ENCODE measurements at regions not wholly inside any gene's neighbourhood (a gene's known extent, or its start where the extent isn't known, plus 50 kb on each side); places are given as distances from the start of the nearest gene placed in this dataset.
"Not testable (repeated sequence)": the region's sequence is repeated elsewhere in the genome, so short reads cannot be mapped to it uniquely, and the experiment has no call there.

DNA sequence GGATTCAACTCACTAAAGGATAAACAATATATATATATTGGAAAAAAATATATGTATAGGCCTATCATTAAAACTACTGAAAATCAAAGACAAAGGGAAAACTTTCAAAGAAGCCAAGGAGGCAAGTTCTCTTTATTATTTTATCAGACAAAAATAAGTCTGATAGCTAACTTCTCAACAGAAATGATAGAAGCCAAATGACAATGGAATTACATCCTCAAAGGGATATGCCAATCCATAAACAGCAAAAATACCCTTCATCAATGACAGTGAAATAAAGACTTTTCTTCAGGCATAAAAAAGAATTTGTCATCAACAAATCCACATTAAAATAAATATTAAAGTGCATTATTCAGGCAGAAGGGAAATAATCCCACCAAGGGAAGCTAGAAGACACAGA lies 393.4 kb downstream of the ZFHX3 start:
- DNase-seq = no peak

DNA sequence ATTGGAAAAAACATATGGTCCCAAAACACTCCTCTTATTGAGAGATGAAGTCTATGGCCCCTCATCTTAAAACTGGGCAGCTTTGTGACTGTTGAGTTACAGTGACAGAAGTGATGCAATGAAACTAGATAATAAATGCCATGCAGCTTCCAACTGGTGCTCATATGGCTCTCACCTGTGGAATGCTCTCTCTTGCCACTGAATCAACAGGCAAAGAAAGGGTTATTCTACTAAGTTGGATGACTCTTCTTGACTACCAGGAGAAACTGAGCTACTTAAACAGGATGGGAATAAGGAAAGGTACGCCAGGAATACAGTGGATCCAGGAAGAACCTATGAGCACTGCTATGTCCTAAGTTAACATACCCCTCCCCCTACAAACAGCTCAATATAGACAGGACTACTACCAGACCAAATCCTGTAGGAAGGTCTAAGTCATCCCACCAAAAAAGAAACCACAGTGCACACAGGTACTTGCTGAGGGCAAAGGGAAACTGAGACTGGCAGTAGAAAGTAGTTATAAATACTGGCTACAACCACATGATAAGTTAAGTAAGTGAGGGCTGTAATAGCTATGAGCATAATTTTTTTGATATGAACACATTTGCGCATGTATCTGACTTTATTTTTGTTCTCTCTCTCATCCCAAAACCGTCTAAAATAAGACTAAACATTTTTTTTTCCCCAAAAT lies 398.5 kb downstream of the ZFHX3 start:
- no peak for DNase-seq

DNA sequence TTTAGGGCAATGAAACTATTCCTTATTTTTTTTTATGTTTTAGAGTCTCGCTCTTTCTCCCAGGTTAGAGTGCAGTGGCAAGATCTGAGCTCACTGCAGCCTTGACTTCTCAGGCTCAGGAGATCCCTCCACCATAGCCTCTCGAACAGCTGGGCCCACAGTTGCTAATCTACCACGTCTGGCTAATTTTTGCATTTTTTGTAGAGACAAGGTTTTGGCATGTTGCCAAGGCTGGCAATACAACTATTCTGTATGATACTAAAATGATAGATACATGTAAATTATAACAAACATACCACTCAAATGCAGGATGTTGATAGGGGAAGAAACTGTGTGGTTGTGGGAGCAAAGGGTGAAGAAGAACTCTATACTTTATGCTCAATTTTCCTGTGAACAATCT lies 401.3 kb downstream of the ZFHX3 start:
- DNase-seq = no peak

DNA sequence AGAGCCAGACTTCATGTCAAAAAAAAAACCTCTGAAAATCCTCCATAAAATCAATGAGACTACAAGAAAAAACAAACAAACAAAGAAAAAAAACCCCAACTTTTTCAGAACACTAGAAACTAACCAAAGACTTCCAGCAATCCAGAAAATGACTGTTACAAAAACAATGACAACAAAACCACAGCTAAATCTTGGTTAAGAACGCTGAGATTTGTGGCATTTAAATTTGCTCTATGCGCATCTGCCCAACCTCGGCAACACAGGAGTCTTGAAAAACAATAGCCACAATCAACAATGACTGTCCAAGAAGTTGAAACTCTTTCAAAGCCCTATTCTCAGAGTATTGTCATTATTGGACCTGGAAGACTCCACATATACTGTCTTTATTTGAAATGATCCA lies 402.4 kb downstream of the ZFHX3 start:
- DNase-seq = no peak

DNA sequence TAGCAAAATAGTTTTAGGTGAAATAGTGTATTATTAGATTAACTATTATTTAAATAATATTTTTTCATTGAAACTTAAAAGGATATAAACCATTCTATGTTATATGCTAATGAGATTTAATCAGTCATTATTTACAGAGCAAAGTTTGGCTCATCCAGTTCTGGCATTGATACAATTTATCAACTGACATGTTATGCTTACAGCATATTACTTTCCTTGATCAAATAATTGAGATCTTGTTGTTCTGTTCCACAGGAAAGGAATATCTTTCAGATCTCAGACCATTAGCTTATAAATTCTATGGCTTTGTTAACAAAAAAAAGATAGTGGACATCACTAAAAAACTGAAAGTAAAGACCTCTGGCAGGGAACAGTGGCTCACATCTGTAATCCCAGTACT lies 403.0 kb downstream of the ZFHX3 start:
- no peak for DNase-seq

DNA sequence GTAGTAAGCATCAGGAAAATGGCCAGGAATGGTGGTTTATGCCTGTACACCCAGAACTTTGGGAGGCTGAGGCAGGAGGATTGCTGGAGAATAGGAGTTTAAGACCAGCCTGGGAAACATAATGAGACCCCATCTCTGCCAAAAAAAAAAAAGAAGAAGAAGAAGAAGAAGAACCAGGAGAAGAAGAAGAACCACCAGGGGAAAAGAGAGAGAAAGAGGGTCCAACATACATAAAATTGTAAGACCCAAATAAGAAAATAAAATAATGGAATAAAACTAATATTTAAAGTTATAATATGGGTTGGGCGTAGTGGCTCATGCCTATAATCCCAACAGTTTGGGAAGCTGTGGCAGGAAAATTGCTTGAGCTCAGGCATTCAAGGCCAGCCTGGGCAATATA lies 408.4 kb downstream of the ZFHX3 start:
- DNase-seq = no peak

DNA sequence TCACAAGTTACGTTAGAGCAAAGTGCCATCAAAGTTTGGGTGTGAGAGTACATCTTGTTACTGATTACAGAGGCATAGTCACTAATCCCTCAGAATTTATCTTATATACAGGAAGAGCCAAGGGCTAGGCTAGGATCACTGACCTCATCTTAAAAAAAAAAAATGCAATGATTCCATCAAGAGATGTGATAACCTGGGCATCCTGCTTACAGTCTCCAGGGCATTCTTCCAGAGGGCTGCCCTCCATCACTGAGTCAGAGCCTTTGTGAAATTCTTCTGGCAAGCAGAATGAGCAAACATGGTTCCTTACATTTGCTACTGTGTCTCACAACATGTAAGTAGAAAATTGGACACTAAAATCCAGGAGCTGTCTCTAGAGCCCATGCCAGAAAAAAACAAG lies 410.6 kb downstream of the ZFHX3 start:
- no peak for DNase-seq

DNA sequence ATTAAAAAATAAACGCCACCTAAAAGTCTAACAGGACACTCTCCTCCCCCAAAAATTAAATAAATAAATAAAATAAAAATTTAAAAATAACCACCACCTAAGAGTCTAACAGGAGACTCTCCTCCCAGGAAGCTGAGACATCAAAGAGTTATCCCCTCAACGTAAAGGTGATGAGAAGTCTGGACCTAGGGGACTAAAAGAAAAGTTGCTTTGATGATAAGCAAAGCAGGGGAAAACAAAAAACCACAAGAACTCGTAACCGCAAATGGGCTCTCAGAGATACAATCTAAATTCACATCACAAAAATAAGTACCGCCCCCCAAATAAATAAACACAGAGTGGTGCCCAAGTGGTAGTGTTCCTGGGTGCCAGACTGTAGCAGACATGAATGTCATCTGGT lies 412.2 kb downstream of the ZFHX3 start:
- DNase-seq = no peak

DNA sequence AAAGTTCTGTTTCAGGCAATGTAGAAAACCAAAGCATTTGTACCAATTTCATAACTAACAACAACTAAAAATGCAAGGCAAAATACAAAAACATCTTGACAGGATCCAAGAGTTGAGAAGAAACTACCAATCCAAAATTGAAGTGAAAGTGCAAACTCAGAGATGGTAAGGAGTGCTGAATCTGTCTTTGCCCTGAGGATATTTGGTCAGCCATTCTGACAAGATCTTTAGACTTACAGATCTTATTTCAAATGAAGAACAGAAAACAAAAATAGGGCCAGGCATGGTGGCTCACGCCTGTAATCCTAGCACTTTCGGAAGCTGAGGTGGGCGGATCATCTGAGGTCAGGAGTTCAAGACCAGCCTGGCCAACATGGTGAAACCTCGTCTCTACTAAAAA lies 412.8 kb downstream of the ZFHX3 start:
- DNase-seq = no peak

DNA sequence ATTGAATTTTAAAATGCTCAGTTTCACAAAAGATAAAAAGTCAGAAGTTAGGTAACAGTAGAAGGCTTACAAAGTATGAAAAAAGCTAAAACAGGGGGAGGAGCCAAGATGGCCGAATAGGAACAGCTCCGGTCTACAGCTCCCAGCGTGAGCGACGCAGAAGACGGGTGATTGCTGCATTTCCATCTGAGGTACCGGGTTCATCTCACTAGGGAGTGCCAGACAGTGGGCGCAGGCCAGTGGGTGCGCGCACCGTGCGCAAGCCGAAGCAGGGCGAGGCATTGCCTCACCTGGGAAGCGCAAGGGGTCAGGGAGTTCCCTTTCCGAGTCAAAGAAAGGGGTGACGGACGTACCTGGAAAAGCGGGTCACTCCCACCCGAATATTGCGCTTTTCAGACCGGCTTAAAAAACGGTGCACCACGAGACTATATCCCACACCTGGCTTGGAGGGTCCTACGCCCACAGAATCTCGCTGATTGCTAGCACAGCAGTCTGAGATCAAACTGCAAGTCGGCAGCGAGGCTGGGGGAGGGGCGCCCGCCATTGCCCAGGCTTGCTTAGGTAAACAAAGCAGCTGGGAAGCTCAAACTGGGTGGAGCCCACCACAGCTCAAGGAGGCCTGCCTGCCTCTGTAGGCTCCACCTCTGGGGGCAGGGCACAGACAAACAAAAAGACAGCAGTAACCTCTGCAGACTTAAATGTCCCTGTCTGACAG lies 420.6 kb downstream of the ZFHX3 start:
- not testable (repeated sequence) for DNase-seq

DNA sequence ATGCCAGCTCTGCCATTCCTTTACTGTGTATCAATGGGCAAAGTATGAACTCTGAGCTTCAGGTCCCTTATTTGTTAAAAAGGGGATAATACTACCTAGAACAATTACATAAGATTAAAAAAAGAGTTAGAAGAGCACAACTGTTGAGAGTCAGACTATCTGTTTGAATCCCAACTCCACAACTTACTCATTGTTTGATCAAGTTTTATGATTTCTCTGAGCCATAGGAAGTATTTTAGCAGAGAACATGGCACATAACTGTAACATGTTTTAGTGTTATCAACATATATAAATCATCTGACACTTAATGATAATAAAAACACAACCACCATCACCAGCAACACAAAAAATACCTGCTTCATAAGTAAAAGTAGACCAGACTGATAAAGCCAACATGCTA lies 421.3 kb downstream of the ZFHX3 start:
- DNase-seq = no peak

DNA sequence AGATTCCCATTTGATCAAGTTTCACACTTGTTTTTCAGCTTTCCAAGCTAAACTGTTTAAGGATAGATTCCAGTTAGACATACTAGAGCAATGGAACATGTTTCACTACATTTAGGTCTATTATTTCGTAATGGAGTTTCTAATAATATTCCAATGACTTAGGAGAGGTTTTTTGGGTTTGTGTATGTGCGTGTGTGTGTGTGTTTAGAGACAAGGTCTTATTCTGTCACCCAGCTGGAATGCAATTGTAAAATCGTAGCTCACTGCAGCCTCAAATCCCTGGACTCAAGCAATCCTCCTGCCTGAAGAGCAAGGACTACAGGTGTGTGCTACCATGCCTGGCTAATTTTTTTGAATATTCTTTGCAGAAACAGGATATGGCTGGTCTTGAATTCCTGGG lies 426.3 kb downstream of the ZFHX3 start:
- no peak for DNase-seq

DNA sequence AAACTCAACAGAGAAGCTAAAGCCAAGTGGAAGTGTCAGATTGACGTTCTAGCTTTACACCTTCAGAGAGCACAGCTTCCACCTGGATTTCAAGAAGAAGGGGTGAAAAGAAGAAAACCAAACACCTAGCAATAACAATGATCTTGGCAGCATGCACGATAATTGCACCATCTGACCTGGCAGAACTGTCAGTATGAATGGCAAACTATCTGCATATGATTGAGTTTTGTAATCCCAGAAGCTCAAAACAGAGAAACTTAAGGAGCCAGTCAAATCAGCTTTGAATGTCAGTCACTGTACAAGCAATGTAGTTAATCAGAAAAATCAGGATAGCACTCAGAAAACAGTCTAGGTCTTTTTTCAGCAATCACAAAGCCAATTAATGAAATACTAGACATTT lies 427.1 kb downstream of the ZFHX3 start:
- no peak for DNase-seq

DNA sequence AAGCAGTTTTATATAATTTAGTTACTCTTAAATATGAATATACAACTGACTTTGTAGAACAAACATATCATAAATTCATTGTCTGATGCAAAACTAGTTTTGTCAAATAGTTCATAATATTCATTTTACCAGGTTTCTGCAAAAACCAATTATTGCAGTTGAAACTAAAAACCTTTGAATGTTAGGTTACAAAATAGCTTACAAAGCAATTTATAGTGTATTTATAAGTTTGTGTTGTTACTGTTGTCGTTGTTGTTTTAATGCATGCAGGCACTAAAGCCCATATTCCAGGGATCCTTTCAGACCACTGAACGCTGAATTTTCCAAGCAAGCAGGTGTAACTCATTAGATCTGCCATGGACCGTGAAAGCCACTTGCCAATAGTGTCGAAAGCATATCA lies 427.6 kb downstream of the ZFHX3 start:
- no peak for DNase-seq

DNA sequence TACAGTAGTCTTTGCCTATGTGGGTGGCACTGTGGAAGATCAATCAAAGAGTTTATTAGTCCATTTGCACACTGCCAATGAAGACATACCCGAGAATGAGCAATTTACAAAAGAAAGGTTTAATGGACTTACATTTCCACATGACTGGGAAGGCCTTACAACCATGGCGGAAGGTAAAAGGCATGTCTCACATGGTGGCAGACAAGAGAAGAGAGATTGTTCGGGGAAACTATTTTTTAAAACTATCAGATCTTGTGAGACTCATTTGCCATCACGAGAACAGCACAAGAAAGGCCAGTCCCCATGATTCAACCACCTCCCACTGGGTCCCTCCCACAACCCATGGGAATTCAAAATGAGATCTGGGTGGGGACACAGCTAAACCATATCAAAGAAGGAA lies 432.1 kb downstream of the ZFHX3 start:
- DNase-seq = no peak

DNA sequence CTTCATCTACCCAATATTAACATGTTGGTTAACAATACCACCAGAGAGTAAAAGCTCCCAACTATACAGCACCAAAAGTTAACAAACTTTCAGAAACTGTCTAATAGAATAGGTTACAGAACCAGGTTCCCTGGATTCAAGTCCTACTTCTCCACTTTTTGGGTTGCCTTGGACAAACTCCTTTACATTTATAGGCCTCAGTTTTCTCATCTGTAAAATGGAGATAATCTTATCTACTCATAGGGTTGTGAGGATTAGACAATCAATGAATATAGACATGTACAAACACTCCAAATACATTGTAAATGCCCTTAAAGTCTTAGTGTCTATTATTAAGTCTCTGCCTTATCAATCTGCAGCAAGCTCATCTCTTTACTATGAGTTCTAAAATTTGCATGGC lies 435.2 kb downstream of the ZFHX3 start:
- DNase-seq = no peak

DNA sequence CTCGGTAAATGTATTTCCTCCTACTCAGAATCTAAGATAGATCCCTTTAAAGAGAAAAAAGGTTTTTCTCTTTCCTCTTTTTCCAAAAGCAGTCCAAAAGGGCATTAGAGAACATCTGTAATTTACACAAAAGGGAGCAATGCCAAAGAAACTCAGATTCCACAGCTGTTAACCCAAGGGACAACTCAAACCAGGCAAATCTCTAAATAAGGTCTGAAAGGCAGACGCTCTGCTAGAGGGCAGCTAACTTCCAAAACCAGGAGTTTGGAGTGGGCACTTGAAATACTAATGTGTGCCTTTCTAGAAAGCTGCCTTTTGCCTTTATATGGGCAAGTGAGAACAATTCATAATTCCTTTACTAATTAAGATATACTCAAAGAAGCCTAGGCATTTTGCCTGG lies 435.7 kb downstream of the ZFHX3 start:
- DNase-seq = no peak

DNA sequence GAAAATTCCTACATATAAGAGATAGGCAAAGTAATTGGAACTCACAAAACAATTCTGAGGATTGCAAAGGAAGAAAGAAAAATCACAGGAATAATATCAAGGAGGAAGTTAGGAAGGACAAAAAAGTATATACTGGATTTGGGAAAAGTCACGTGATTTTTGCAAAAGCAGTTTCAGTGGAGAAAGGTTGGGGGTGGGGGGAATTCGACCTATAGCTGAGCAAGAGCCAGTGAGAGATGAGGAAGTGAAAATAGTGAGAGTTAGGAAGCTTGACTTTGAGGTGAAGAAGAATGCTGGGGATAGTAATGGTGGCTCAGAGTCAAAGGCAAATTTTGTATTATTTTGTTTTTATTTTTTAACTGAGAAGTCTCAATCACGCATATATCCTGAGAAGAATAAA lies 438.0 kb upstream of the PMFBP1 start:
- no peak for DNase-seq

DNA sequence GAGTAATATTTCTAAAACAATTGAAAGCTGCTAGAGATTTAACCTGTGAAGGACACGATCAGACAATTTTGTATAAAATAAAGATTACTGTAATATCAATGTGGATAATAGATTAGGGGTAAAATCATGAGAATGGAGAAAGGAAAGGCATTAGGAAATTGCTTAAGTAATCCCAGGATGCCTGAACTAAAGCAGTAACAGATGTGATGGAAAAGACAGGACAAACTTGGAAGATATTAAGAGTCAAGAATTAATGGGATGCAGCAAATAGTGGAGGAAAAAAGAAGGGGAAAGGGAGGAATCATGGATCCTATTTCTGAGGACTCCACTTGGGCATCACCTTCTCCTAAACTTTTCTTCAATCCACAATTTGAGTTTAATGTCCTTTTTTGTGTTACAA lies 437.1 kb upstream of the PMFBP1 start:
- no peak for DNase-seq

DNA sequence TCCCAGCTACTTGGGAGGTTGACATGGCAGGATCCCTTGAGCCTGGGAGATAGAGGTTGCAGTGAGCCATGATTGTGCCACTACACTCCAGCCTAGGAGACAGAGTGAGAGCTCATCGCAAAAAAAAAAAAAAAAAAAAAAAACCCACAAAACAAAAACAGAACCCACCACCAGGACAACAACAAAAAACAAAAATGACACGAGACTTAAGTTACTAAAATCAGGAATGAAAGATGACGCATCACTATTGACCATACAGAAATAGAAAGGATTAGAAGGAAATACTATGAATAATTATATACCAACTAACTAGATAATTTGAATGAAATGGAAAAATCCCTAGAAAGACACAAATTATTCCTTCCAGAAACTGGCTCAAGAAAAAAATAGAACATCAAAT lies 432.4 kb upstream of the PMFBP1 start:
- no peak for DNase-seq

DNA sequence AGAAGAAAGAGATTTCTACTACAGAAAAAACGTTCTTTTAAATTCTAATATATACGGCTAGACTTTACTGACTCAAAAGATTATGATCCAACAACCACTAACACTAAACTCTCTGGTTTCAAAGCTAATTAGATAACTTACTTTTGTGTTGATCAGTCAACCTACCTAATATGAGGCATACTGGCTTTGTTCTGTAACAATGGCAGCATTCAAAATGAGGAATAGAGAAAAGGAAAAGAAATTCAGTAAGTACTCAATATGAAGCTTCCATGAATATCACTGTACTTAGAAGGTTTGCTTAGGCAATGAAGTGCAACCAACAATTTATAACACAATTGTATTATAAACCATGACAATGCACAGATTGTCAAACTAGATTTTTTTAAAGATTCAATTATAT lies 430.5 kb upstream of the PMFBP1 start:
- DNase-seq = no peak

DNA sequence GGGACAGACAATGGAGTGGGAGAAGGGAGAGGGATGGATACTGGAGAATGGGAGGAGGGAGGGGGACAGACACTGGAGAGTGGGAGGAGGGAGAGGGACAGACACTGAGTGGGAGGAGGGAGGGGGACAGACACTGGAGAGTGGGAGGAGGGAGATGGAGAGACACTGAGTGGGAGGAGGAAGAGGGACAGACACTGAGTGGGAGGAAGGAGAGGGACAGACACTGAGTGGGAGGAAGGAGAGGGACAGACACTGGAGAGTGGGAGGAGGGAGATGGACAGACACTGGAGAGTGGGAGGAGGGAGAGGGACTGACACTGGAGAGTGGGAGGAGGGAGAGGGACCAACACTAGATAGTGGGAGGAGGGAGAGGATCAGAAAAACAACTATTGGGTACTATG lies 426.7 kb upstream of the PMFBP1 start:
- DNase-seq = no peak

DNA sequence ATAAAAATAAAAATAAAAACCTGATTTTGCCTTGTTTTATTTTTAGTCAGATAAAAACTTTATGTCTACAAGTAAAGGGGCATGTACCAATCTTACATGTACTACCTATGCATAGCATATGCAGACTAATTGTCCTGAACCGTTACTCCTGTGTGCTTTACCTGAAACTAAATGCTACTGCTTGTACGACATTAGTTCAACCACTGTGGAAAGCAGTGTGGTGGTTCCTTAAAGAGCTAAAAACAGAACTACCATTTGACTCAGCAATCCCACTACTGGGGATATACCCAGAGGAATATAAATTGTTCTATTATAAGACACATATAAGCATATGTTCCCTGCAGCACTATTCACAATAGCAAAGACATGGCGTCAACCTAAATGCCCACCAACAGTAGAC lies 426.0 kb upstream of the PMFBP1 start:
- DNase-seq = no peak

DNA sequence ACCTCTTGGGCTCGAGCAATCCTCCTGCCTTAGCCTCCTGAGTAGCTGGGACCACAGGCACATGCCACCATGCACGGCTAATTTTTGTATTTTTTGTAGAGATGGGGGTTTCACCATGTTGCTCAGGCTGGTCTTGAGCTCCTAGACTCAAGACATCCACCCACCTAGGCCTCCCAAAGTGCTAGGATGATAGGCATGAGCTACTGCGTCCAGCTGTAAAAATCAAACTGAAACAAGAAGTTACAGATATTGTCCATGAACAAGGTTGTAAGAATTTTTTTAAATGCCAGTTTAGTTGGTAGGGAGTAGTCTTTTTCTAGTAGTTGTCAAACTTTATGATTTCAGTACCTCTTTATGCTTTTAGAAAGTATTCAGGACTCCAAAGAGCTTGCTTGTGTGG lies 424.4 kb upstream of the PMFBP1 start:
- DNase-seq = no peak

All from effector CD8-positive, alpha-beta T cell (primary cell).